B cell (primary cell): ENCODE measurements at regions not wholly inside any gene's neighbourhood (a gene's known extent, or its start where the extent isn't known, plus 50 kb on each side); places are given as distances from the start of the nearest gene placed in this dataset.

Source experiments
- ATAC-seq: fragments of 200-7000 bp; cut with Tn5 transposase; one replicate; pipeline ENCODE4 v1.10.0; 2021; ENCODE audit warnings: low read depth, mild to moderate bottlenecking, moderate number of reproducible peaks, moderate library complexity
- CTCF ChIA-PET: fragments of 350-600 bp; sonication (Branson Sonifier 250); formaldehyde crosslinking; loops from one replicate; lab custom pipeline; 2021; ENCODE audit warnings: antibody characterized with exemption, inconsistent platforms; lab: Charles Lee
- POLR2A ChIA-PET: fragments of 350-600 bp; sonication (Branson Sonifier 250); formaldehyde crosslinking; loops from one replicate; lab custom pipeline; 2021; ENCODE audit warnings: antibody characterized with exemption; lab: Charles Lee
- DNase-seq: peaks from one replicate; pipeline ENCODE4 v3.0.0; 2013
- H2AFZ ChIP-seq: 2 replicates; pipeline ENCODE4 v1.6.1; 2012; ENCODE audit warnings: mild to moderate bottlenecking, low read depth, low read length; ENCODE audit not compliant: insufficient read depth, poor library complexity, severe bottlenecking
- H3K27ac ChIP-seq, 2 donors: 1 replicate in 1 of 2; 2 replicates in 1 of 2; pipeline ENCODE4 v1.5.1; 2012 to 2013; ENCODE audit warnings: low read length in 2 of 2, mild to moderate bottlenecking in 2 of 2, moderate library complexity in 1 of 2
- H3K27me3 ChIP-seq, 4 experiments: fragments of 200-600 bp in 1 of 4; sonication (generic) in 1 of 4; replicated peaks in 1 of 4; 1 replicate in 2 of 4; 2 replicates in 2 of 4; pipeline versions ENCODE4 v1.6.1 to v1.7.0; 2013 to 2016; ENCODE audit warnings: low read length in 3 of 4, mild to moderate bottlenecking in 2 of 4, mixed read lengths in 1 of 4, moderate library complexity in 1 of 4; ENCODE audit not compliant: insufficient read depth in 4 of 4, control insufficient read depth in 3 of 4; ENCODE audit errors: control extremely low read depth in 1 of 4
- H3K36me3 ChIP-seq, 2 experiments: replicated peaks in 1 of 2; 1 replicate in 1 of 2; 2 replicates in 1 of 2; pipeline versions ENCODE4 v1.6.1 to v1.7.1; 2013; ENCODE audit warnings: low read length in 1 of 2; ENCODE audit not compliant: insufficient read depth in 2 of 2, control insufficient read depth in 1 of 2; ENCODE audit errors: control extremely low read depth in 1 of 2, extremely low read depth in 1 of 2
- H3K4me1 ChIP-seq, 2 donors: fragments of 200-600 bp in 1 of 2; sonication (generic) in 1 of 2; 1 replicate in 1 of 2; 2 replicates in 1 of 2; pipeline versions ENCODE4 v1.5.1 to v1.6.1; 2013 to 2017; ENCODE audit warnings: low read length in 2 of 2; ENCODE audit not compliant: control insufficient read depth in 2 of 2, insufficient read depth in 2 of 2
- H3K4me2 ChIP-seq: replicated peaks from 2 replicates; pipeline ENCODE3; 2012; ENCODE audit warnings: mild to moderate bottlenecking, low read depth, low read length; ENCODE audit not compliant: poor library complexity, severe bottlenecking
- H3K4me3 ChIP-seq, 5 experiments: fragments of 200-600 bp in 1 of 5; sonication (generic) in 1 of 5; 1 replicate in 3 of 5; 2 replicates in 2 of 5; pipeline versions ENCODE4 v1.5.1 to v1.7.0; 2011 to 2016; ENCODE audit warnings: low read length in 4 of 5, mild to moderate bottlenecking in 4 of 5, low read depth in 2 of 5, control low read depth in 1 of 5, moderate library complexity in 1 of 5; ENCODE audit not compliant: insufficient read depth in 1 of 5; ENCODE audit errors: control extremely low read depth in 1 of 5, extremely low read depth in 1 of 5
- H3K79me2 ChIP-seq: fragments of 200-600 bp; sonication (generic); one replicate; pipeline ENCODE4 v1.6.0; 2016; ENCODE audit warnings: low read length; ENCODE audit not compliant: control insufficient read depth, insufficient read depth
- H3K9ac ChIP-seq: fragments of 200-600 bp; sonication (generic); 2 replicates; pipeline ENCODE4 v1.6.1; 2017; ENCODE audit warnings: mild to moderate bottlenecking, low read length, moderate library complexity
- H3K9me3 ChIP-seq, 3 donors: one replicate each; pipeline versions ENCODE4 v1.6.1 to v1.7.1; 2013; ENCODE audit warnings: low read length in 2 of 3; ENCODE audit not compliant: control insufficient read depth in 2 of 3, insufficient read depth in 1 of 3; ENCODE audit errors: control extremely low read depth in 1 of 3
- H4K20me1 ChIP-seq: 2 replicates; pipeline ENCODE4 v1.6.0; 2012; ENCODE audit warnings: mild to moderate bottlenecking, low read length; ENCODE audit not compliant: insufficient read depth, control insufficient read depth, poor library complexity, severe bottlenecking
- H3K27ac Mint-ChIP-seq: one replicate; pipeline ENCODE4 v1.8.0; 2021; ENCODE audit warnings: mixed read lengths
- H3K27me3 Mint-ChIP-seq: one replicate; pipeline ENCODE4 v1.8.0; 2021; ENCODE audit warnings: mixed read lengths
- H3K4me1 Mint-ChIP-seq: one replicate; pipeline ENCODE4 v1.8.0; 2021; ENCODE audit warnings: mixed read lengths
- H3K4me3 Mint-ChIP-seq: one replicate; pipeline ENCODE4 v1.8.0; 2021; ENCODE audit warnings: mixed read lengths
- H3K9me3 Mint-ChIP-seq: one replicate; pipeline ENCODE4 v1.8.0; 2022; ENCODE audit warnings: mixed read lengths; ENCODE audit not compliant: insufficient read depth
- CTCF ChIP-seq: fragments of 200-600 bp; IDR thresholded peaks from one replicate; pipeline ENCODE4 v1.8.0; 2022; ENCODE audit warnings: antibody characterized with exemption, mild to moderate bottlenecking
- EZH2 ChIP-seq: IDR thresholded peaks from 2 replicates; pipeline ENCODE4 v1.6.1; 2012; ENCODE audit warnings: borderline replicate concordance, low read depth, mild to moderate bottlenecking, moderate library complexity, low read length; ENCODE audit not compliant: insufficient read depth, poor library complexity, severe bottlenecking
- WGBS: methylation state at CpG from one replicate; pipeline ENCODE4 v1.1.5; 2013; ENCODE audit warnings: missing lambda C conversion rate; ENCODE audit not compliant: insufficient coverage; 5-methylcytosine and 5-hydroxymethylcytosine counted together
- intact Hi-C: fragments of 100-400 bp; cut with micrococcal nuclease; formaldehyde crosslinking; loops from one replicate; pipeline ENCODE4 v1.10.0; 2022

GRCh38 chr2:220858101-220858500, 714.0 kb downstream of the EPHA4 start:
- Histone ChIP-seq H3K79me2 (no peaks in the 10 kb centered on the region), H3K27ac (no peak overlapping the region), H4K20me1 (no peaks in the 10 kb centered on the region), H3K4me3 (no peak overlapping the region), H3K36me3 (no peaks in the 10 kb centered on the region), H3K27me3 (no peaks in the 10 kb centered on the region), H3K4me2 (no peak overlapping the region), H3K4me1 (no peaks in the 10 kb centered on the region), H2AFZ (no peak overlapping the region), H3K9ac (no peak overlapping the region), H3K9me3 (peaks cover 0 to 1% (median 0%) of the 10 kb centered on the region in 3 donors)
- H3K27me3 Mint-ChIP-seq, result peaks cover 4% of the 10 kb centered on the region
- ATAC-seq (no peak), DNase-seq (no peak)
- H3K4me3 Mint-ChIP-seq, result no peak overlapping the region
- H3K4me1 Mint-ChIP-seq, result no peaks in the 10 kb centered on the region
- H3K27ac Mint-ChIP-seq, result no peak overlapping the region
- intact Hi-C loops, result no loop called here
- ChIA-PET CTCF (no interaction called here), POLR2A (no interaction called here)
- TF ChIP-seq CTCF, result no peak
- TF ChIP-seq EZH2, result no peak
- H3K9me3 Mint-ChIP-seq, result no peaks in the 10 kb centered on the region
- WGBS, result 100% methylated on average over 1 of the region's 2 CpGs

GRCh38 chr2:220871909-220872308, 700.2 kb downstream of the EPHA4 start:
- ChIA-PET CTCF (no interaction called here), POLR2A (no interaction called here)
- peaks cover 6% of the 10 kb centered on the region for H3K9me3 Mint-ChIP-seq
- H3K4me1 Mint-ChIP-seq, result no peaks in the 10 kb centered on the region
- H4K20me1 ChIP-seq, result no peaks in the 10 kb centered on the region
- TF ChIP-seq CTCF, result no peak
- TF ChIP-seq EZH2, result no peak
- ATAC-seq (no peak), DNase-seq (no peak)
- no peak overlapping the region for H3K4me2 ChIP-seq
- WGBS, result 86% methylated on average over 6 of the region's 6 CpGs
- no peak overlapping the region for H2AFZ ChIP-seq
- H3K27me3 Mint-ChIP-seq, result no peaks in the 10 kb centered on the region
- H3K4me1 ChIP-seq, result no peaks in the 10 kb centered on the region
- no peaks in the 10 kb centered on the region for H3K79me2 ChIP-seq
- H3K9ac ChIP-seq, result no peak overlapping the region
- H3K27ac ChIP-seq, result no peak overlapping the region
- H3K4me3 ChIP-seq, result no peak overlapping the region
- H3K36me3 ChIP-seq, result no peaks in the 10 kb centered on the region
- H3K27ac Mint-ChIP-seq, result no peak overlapping the region
- no peak overlapping the region for H3K4me3 Mint-ChIP-seq
- intact Hi-C loops, result no loop called here
- H3K9me3 ChIP-seq, result no peaks in the 10 kb centered on the region
- H3K27me3 ChIP-seq, result no peaks in the 10 kb centered on the region
